Fibroblast of mammary gland (primary cell): ENCODE measurements at regions not wholly inside any gene's neighbourhood (a gene's known extent, or its start where the extent isn't known, plus 50 kb on each side); places are given as distances from the start of the nearest gene placed in this dataset.
A peak's percentile ranks its signal among the peaks of the same experiment; 100 is the strongest.

Experiments
- DNase-seq: peaks from one replicate; pipeline ENCODE4 v3.0.0-alpha.2; 2010; ENCODE audit warnings: low read depth
- H3K4me3 ChIP-seq: 2 replicates; pipeline ENCODE4 v1.5.1; 2011; ENCODE audit warnings: low read depth, mild to moderate bottlenecking, low read length, moderate library complexity; ENCODE audit not compliant: control insufficient read depth
- CTCF ChIP-seq: conservative IDR thresholded peaks from 2 replicates; pipeline ENCODE4 v1.5.1; 2011; ENCODE audit warnings: low read depth, low read length, inconsistent platforms; ENCODE audit not compliant: control insufficient read depth, insufficient read depth

- DNase-seq: no peak
- no peak overlapping the region for H3K4me3 ChIP-seq
- no peak for TF ChIP-seq CTCF
Measured at GRCh38 chr4:15366721-15367120, 61.1 kb upstream of the C1QTNF7 start.

DNA sequence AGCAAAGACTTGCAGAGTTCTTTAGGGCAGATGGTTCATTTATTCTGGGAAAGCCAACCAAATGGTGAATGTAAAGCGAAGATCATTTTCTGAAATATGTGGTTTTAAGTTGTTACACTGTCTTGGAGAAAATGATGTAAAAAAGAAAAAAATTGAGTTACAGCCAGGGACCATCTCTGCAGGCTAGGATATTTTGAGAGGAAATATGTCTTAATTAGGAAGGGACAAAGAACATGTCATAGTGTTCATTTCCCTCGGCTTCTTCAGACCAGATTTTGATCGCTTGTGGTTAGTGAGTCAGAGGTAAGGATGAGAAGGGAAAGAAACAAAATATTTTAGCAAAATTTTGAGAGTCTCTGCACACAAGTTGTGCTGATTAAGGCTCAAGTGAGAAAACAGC is 59.0 kb upstream of the C1QTNF7 start:
- TF ChIP-seq CTCF: no peak
- DNase-seq: peak; percentile 70

GRCh38 chr4:15370296-15370695 is 57.5 kb upstream of the C1QTNF7 start:
- DNase-seq: no peak
- TF ChIP-seq CTCF: no peak
- no peak overlapping the region for H3K4me3 ChIP-seq

More for the DNA sequence above, 59.0 kb upstream of the C1QTNF7 start:
- H3K4me3 ChIP-seq: no peak overlapping the region

DNA sequence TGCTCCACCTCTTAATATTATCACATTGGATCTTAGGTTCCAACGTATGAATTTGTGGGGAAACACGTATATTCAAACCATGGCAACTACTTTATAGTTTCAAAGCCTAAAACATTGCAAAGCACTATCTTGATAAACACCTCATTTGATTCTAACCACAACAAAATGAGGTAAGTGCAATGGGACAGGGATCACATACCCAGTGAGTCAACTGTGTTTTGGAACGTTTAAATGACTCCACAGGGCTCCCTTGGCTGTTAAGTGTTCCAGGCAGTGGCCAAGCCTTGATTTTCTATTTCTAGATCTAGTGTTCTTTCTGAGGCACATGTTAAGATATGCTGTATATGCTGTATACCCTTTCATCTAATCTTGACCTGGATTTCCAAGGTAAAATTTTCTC is 54.5 kb upstream of the C1QTNF7 start:
- peak; percentile 47 for DNase-seq
- no peak for TF ChIP-seq CTCF
- no peak overlapping the region for H3K4me3 ChIP-seq

GRCh38 chr4:15374656-15375055 is 53.2 kb upstream of the C1QTNF7 start:
- TF ChIP-seq CTCF: no peak
- peak; percentile 57 for DNase-seq
- peak overlapping the region; percentile 14 for H3K4me3 ChIP-seq

DNA sequence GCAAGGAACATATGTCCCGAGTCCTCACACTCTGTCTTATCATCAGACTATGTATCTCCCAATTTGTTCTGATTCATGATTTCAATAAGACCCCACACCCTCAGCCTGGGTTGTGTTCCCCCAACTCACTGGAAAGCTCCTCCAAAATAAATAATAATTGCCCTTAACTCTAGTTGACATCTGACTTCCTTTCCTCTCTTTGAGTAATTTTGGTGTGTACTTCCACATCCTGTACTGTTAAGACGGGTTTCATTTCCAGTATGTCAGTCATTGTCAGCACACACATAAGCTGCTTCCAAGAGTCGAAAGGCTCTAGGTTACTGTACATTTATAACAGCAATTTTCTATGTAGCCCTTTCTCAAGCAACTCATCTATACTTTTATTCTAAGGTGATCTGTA is 52.2 kb upstream of the C1QTNF7 start:
- no peak overlapping the region for H3K4me3 ChIP-seq
- no peak for TF ChIP-seq CTCF
- no peak for DNase-seq

DNA sequence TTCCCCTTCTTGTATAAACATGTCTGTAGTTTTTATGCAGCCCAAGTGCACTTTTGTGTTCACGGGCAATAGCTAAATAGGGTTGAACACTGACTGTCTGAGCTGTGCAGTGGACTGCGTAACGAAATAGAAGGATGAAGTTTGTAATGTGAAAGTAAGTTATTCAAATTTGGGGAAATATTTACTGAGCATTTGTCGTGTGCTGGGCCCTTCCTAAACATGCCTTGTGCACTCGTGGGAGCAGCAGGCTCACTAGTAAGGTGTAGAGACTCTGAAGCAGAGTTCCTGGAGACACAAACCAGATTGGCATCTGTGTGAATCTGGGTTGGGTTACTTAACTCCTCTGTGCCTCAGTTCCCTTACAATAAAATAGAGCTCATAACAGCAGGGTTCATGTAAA is 51.7 kb upstream of the C1QTNF7 start:
- TF ChIP-seq CTCF: no peak
- H3K4me3 ChIP-seq: no peak overlapping the region
- no peak for DNase-seq
